ENCODE measurements at regions not wholly inside any gene's neighbourhood (a gene's known extent, or its start where the extent isn't known, plus 50 kb on each side); places are given as distances from the start of the nearest gene placed in this dataset.

DNA sequence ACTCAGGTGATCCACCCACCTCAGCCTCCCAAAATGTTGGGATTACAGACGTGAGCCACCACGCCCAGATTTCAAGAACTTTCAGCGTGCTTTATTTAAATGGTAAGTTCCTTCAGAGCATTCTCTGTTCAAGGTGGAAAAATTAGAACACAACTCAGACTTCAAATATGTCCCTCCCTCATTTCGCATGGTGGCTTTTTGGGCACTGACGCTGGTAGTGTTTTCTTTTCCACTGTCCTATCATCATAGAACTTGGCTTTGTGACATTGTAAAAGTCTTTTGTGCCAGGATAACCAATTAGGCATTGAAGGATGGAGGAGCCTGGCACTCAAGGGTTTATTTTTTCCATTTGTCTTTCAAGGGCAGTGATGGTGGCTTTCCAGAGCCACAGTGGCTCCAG lies 190.8 kb downstream of the NUAK1 start:
- TF ChIP-seq, protein P1, sequence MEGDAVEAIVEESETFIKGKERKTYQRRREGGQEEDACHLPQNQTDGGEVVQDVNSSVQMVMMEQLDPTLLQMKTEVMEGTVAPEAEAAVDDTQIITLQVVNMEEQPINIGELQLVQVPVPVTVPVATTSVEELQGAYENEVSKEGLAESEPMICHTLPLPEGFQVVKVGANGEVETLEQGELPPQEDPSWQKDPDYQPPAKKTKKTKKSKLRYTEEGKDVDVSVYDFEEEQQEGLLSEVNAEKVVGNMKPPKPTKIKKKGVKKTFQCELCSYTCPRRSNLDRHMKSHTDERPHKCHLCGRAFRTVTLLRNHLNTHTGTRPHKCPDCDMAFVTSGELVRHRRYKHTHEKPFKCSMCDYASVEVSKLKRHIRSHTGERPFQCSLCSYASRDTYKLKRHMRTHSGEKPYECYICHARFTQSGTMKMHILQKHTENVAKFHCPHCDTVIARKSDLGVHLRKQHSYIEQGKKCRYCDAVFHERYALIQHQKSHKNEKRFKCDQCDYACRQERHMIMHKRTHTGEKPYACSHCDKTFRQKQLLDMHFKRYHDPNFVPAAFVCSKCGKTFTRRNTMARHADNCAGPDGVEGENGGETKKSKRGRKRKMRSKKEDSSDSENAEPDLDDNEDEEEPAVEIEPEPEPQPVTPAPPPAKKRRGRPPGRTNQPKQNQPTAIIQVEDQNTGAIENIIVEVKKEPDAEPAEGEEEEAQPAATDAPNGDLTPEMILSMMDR (conservative IDR thresholded peaks at IDR 0.05) = no peak
- no peak overlapping the region for H3K9ac ChIP-seq (ENCODE audit: extremely low read depth, low read length, poor library complexity, severe bottlenecking)
- no peaks in the 10 kb centered on the region for H3K9me3 ChIP-seq (ENCODE audit: control insufficient read depth, low read length)
- Mint-ChIP-seq H3K36me3 (ENCODE audit: low read depth) (no peaks in the 10 kb centered on the region), H3K4me1 (no peaks in the 10 kb centered on the region), H3K27me3 (ENCODE audit: insufficient read depth) (peaks cover 2% of the 10 kb centered on the region), H3K4me3 (no peak overlapping the region), H3K27ac (no peak overlapping the region), H3K9me3 (peaks cover 5% of the 10 kb centered on the region)
- no peak overlapping the region for H3K27ac ChIP-seq (ENCODE audit: low read depth, low read length)
- H3K36me3 ChIP-seq (ENCODE audit: control insufficient read depth, insufficient read depth, low read length) = no peaks in the 10 kb centered on the region
- WGBS, 2 experiments (ENCODE audit: insufficient coverage in 1 of 2, insufficient read length in 1 of 2) = 67 to 72% methylated on average over 3 to 5 of the region's 5 CpGs
- DNase-seq = no peak
- no peak overlapping the region for H3K4me3 ChIP-seq (ENCODE audit: low read length)
- H3K4me1 ChIP-seq (ENCODE audit: control insufficient read depth, insufficient read depth, low read length) = no peaks in the 10 kb centered on the region
- no peaks in the 10 kb centered on the region for H3K27me3 ChIP-seq (ENCODE audit: control insufficient read depth, insufficient read depth, low read length, poor library complexity, severe bottlenecking)

DNA sequence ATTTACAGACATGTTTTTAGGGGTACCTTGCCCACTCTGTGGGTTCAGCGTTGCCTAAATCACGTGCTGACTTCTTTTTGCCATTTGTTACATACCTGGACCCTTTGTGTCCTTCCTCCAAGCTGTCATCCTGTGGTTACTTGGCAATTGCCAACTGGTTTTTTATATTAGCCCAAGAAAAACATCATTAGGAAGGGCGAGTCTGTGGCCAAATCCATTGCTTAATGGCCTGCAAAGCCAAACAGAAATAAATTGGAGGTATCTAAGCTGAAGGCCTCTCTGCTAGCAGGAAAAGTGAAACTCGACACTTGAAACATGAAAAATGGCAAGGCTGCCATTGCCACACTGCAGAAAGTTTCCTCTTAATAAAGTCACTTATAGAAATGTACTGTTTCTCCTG lies 190.4 kb downstream of the NUAK1 start:
- Mint-ChIP-seq H3K36me3 (ENCODE audit: low read depth) (no peaks in the 10 kb centered on the region), H3K9me3 (peaks cover 5% of the 10 kb centered on the region), H3K4me1 (no peaks in the 10 kb centered on the region), H3K27ac (no peak overlapping the region), H3K27me3 (ENCODE audit: insufficient read depth) (peaks cover 2% of the 10 kb centered on the region), H3K4me3 (no peak overlapping the region)
- H3K27ac ChIP-seq (ENCODE audit: low read depth, low read length) = no peak overlapping the region
- H3K4me3 ChIP-seq (ENCODE audit: low read length) = no peak overlapping the region
- no peaks in the 10 kb centered on the region for H3K9me3 ChIP-seq (ENCODE audit: control insufficient read depth, low read length)
- no peak for DNase-seq
- H3K9ac ChIP-seq (ENCODE audit: extremely low read depth, low read length, poor library complexity, severe bottlenecking) = no peak overlapping the region
- H3K36me3 ChIP-seq (ENCODE audit: control insufficient read depth, insufficient read depth, low read length) = no peaks in the 10 kb centered on the region
- H3K4me1 ChIP-seq (ENCODE audit: control insufficient read depth, insufficient read depth, low read length) = no peaks in the 10 kb centered on the region
- 91 to 100% methylated on average over 4 of the region's 4 CpGs for WGBS, 2 experiments (ENCODE audit: insufficient coverage in 1 of 2, insufficient read length in 1 of 2)
- no peaks in the 10 kb centered on the region for H3K27me3 ChIP-seq (ENCODE audit: control insufficient read depth, insufficient read depth, low read length, poor library complexity, severe bottlenecking)
- TF ChIP-seq, protein P1 (conservative IDR thresholded peaks at IDR 0.05) = no peak

DNA sequence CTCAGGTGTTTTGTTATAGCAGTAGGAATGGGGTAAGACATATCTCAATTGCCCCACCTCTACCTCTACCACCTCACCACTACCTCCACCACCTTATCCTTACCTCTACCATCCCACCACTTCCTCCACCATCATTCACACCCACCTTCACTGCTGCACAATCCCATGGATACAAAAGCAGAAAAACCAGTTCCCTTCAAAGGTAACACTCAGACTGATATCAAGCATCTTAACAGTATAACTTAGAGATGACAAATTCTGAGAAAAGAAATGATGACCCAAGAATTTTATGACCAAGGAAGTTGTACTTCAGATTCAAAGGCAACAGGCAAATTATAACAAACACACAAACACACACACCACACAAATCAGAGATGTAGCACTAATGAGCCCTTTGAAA lies 189.4 kb downstream of the NUAK1 start:
- Histone ChIP-seq H3K27me3 (ENCODE audit: control insufficient read depth, insufficient read depth, low read length, poor library complexity, severe bottlenecking) (no peaks in the 10 kb centered on the region), H3K9me3 (ENCODE audit: control insufficient read depth, low read length) (no peaks in the 10 kb centered on the region), H3K4me3 (ENCODE audit: low read length) (no peak overlapping the region), H3K4me1 (ENCODE audit: control insufficient read depth, insufficient read depth, low read length) (no peaks in the 10 kb centered on the region), H3K9ac (ENCODE audit: extremely low read depth, low read length, poor library complexity, severe bottlenecking) (no peak overlapping the region), H3K36me3 (ENCODE audit: control insufficient read depth, insufficient read depth, low read length) (no peaks in the 10 kb centered on the region), H3K27ac (ENCODE audit: low read depth, low read length) (no peak overlapping the region)
- H3K4me1 Mint-ChIP-seq = no peaks in the 10 kb centered on the region
- peaks cover 5% of the 10 kb centered on the region for H3K9me3 Mint-ChIP-seq
- no peak overlapping the region for H3K27ac Mint-ChIP-seq
- no peak overlapping the region for H3K4me3 Mint-ChIP-seq
- TF ChIP-seq, protein P1 (conservative IDR thresholded peaks at IDR 0.05) = no peak
- DNase-seq = no peak
- H3K36me3 Mint-ChIP-seq (ENCODE audit: low read depth) = no peaks in the 10 kb centered on the region
- H3K27me3 Mint-ChIP-seq (ENCODE audit: insufficient read depth) = peaks cover 7% of the 10 kb centered on the region

Measured in endodermal cell (in vitro differentiated cells).